ENCODE measurements at regions not wholly inside any gene's neighbourhood (a gene's known extent, or its start where the extent isn't known, plus 50 kb on each side); places are given as distances from the start of the nearest gene placed in this dataset.

DNA sequence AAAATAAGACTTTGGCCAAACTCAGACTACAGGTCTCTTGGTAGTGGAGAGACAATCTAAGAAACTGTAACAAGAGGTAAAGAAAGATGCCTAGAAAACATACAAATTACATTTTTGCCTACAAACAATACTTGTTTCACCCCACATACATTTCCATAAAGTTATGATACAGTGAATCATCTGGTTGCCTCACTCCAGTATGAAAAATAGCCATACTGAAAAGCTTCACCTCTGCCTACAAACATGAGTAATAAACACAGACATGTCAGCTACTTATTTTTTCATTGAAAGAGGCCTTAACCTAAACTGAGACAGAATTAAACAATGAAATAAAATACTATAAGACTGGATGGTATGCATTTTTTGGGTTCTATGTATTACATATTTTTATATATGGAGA, 1463.0 kb downstream of the FAM181B start:
- intact Hi-C loops (cut with DNase I): no loop called here
- Histone ChIP-seq H3K9me3 (no peaks in the 10 kb centered on the region), H3K4me1 (ENCODE audit: insufficient read depth) (no peaks in the 10 kb centered on the region), H3K27me3 (no peaks in the 10 kb centered on the region), H3K4me3 (no peak overlapping the region), H3K27ac (no peak overlapping the region), H3K36me3 (no peaks in the 10 kb centered on the region)
- TF ChIP-seq POLR2A (IDR thresholded peaks at IDR 0.05) (no peak), EP300 (IDR thresholded peaks at IDR 0.05) (no peak)
- TF ChIP-seq, protein P1, sequence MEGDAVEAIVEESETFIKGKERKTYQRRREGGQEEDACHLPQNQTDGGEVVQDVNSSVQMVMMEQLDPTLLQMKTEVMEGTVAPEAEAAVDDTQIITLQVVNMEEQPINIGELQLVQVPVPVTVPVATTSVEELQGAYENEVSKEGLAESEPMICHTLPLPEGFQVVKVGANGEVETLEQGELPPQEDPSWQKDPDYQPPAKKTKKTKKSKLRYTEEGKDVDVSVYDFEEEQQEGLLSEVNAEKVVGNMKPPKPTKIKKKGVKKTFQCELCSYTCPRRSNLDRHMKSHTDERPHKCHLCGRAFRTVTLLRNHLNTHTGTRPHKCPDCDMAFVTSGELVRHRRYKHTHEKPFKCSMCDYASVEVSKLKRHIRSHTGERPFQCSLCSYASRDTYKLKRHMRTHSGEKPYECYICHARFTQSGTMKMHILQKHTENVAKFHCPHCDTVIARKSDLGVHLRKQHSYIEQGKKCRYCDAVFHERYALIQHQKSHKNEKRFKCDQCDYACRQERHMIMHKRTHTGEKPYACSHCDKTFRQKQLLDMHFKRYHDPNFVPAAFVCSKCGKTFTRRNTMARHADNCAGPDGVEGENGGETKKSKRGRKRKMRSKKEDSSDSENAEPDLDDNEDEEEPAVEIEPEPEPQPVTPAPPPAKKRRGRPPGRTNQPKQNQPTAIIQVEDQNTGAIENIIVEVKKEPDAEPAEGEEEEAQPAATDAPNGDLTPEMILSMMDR (IDR thresholded peaks at IDR 0.05): no peak
- DNase-seq: no peak

DNA sequence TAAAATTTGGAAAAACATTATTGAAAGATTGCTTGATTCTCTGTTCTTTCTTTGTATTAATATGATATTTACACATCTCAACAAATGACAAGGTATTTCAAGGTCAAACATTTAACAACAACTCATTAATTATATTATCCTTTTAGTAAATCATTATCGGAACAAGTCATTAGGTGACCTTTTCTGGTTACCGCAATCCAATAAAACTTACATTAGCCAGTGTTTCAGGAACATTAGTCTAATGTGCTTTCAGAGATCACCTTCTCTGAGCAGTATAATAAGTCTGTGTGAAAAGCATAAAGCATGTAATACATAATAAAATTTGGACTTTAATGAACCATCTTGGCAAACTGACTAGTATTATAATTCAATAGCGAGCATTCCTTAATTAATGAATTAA, 1466.4 kb downstream of the FAM181B start:
- 68 to 84% (median 81%) methylated on average over 3 of the region's 3 CpGs for WGBS, 3 donors
- Histone ChIP-seq H3K27me3 (no peaks in the 10 kb centered on the region), H3K36me3 (no peaks in the 10 kb centered on the region), H3K27ac (no peak overlapping the region), H3K9me3 (no peaks in the 10 kb centered on the region), H3K4me3 (no peak overlapping the region), H3K4me1 (ENCODE audit: insufficient read depth) (no peaks in the 10 kb centered on the region)
- no peak for TF ChIP-seq POLR2A (IDR thresholded peaks at IDR 0.05)
- no peak for TF ChIP-seq EP300 (IDR thresholded peaks at IDR 0.05)
- TF ChIP-seq, protein P1 (IDR thresholded peaks at IDR 0.05): no peak
- intact Hi-C loops (cut with DNase I): no loop called here
- no peak for DNase-seq

DNA sequence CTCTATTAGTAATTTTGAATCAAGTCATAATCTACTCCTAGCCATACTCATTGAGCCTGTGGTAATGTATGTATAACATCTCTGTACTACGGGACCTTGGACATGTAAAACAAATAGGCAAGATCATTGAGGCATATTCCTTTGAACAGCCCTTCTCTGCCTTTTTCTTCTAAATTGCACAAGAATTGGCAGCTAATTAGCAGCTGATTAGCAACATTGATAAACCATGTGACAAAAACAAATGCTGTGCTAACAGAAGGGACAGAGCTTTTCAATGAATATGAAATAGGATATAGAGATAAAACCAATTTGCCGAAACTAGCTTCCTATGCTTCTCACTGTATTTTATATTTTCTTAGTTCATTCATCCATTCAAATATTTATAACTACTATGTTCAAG, 1474.2 kb downstream of the FAM181B start:
- DNase-seq: no peak
- 90 to 95% (median 91%) methylated on average over 2 of the region's 2 CpGs for WGBS, 3 donors
- TF ChIP-seq POLR2A (IDR thresholded peaks at IDR 0.05): no peak
- TF ChIP-seq, protein P1 (IDR thresholded peaks at IDR 0.05): no peak
- no peak for TF ChIP-seq EP300 (IDR thresholded peaks at IDR 0.05)
- Histone ChIP-seq H3K4me3 (no peak overlapping the region), H3K27ac (no peak overlapping the region), H3K9me3 (no peaks in the 10 kb centered on the region), H3K36me3 (no peaks in the 10 kb centered on the region), H3K27me3 (no peaks in the 10 kb centered on the region), H3K4me1 (ENCODE audit: insufficient read depth) (no peaks in the 10 kb centered on the region)
- intact Hi-C loops (cut with DNase I): no loop called here

DNA sequence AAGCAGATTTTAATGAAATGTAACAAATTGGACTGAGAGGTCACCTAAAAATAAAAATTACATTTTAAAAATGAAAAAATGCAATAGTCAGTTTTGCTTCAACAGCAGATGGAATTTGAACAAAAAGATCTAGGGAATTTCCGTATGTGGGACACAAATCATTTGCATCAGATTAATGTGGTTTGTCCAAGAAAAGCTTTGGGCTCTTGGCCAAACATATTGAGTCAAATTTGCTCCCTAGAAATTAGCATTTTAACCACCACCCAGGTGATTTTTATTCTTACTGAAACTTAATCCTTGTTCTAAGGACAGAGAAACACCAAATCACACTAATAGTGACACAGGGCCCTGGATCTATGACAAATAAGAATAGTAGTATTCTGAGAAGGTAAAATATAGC, 1477.8 kb downstream of the FAM181B start:
- no peak for DNase-seq
- TF ChIP-seq, protein P1 (IDR thresholded peaks at IDR 0.05): no peak
- H3K9me3 ChIP-seq: no peaks in the 10 kb centered on the region
- no peak overlapping the region for H3K4me3 ChIP-seq
- H3K4me1 ChIP-seq (ENCODE audit: insufficient read depth): no peaks in the 10 kb centered on the region
- H3K27me3 ChIP-seq: no peaks in the 10 kb centered on the region
- 30 to 38% (median 31%) methylated on average over 1 of the region's 1 CpG for WGBS, 3 donors
- H3K27ac ChIP-seq: no peak overlapping the region
- H3K36me3 ChIP-seq: no peaks in the 10 kb centered on the region
- intact Hi-C loops (cut with DNase I): no loop called here

DNA sequence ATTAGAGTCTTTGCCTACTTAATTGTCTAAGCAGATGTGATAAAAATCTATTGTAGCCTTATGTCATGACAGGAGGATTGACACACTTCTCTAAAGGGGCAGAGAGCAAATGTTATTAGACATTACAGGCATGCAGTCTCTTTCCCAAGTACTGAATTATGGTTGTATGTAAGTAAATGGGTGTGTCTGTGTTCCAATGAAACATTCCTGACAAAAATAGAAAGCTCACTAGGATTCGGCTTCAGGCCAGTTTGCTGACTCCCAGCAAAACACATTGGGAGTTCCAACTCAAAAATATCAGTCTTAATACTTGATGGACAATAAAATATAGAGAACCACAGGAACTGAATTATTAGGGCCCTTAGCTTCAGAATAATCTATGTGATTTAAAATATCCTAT, 1480.4 kb downstream of the FAM181B start:
- H3K4me3 ChIP-seq: no peak overlapping the region
- no peaks in the 10 kb centered on the region for H3K4me1 ChIP-seq (ENCODE audit: insufficient read depth)
- WGBS, 3 donors: 3 to 27% (median 15%) methylated on average over 1 of the region's 1 CpG
- TF ChIP-seq EP300 (IDR thresholded peaks at IDR 0.05) (no peak), POLR2A (IDR thresholded peaks at IDR 0.05) (no peak)
- TF ChIP-seq, protein P1 (IDR thresholded peaks at IDR 0.05): no peak
- no peaks in the 10 kb centered on the region for H3K36me3 ChIP-seq
- DNase-seq: no peak
- intact Hi-C loops (cut with DNase I): no loop called here
- H3K27me3 ChIP-seq: no peaks in the 10 kb centered on the region
- H3K9me3 ChIP-seq: no peaks in the 10 kb centered on the region
- no peak overlapping the region for H3K27ac ChIP-seq
